Upper lobe of left lung (tissue), 4 donors: ENCODE measurements at regions not wholly inside any gene's neighbourhood (a gene's known extent, or its start where the extent isn't known, plus 50 kb on each side); places are given as distances from the start of the nearest gene placed in this dataset.

Experiments used
- CTCF ChIP-seq, 6 experiments: fragments of 450-650 bp in 4 of 6; fragments of 200-600 bp in 2 of 6; sonication (generic) in 2 of 6; IDR thresholded peaks; one replicate each; pipeline ENCODE4 v1.5.1; 2016 to 2019; ENCODE audit warnings: antibody characterized with exemption in 6 of 6
- EP300 ChIP-seq, 4 donors: sonication (generic); formaldehyde crosslinking; IDR thresholded peaks; one replicate each; pipeline ENCODE4 v1.5.1; 2017; ENCODE audit warnings: antibody characterized with exemption in 4 of 4, control low read depth in 2 of 4
- POLR2A ChIP-seq, 4 donors: fragments of 450-650 bp; IDR thresholded peaks; one replicate each; pipeline ENCODE4 v1.5.1; 2016 to 2017; ENCODE audit warnings: antibody characterized with exemption in 4 of 4, mild to moderate bottlenecking in 2 of 4
- POLR2AphosphoS5 ChIP-seq, 2 donors: sonication (generic); formaldehyde crosslinking; IDR thresholded peaks; one replicate each; pipeline ENCODE4 v1.5.1; 2017; ENCODE audit warnings: antibody characterized with exemption in 2 of 2

- TF ChIP-seq CTCF (IDR thresholded peaks at IDR 0.05) (no peak), POLR2A (IDR thresholded peaks at IDR 0.05) (no peak), EP300 (IDR thresholded peaks at IDR 0.05) (no peak), POLR2AphosphoS5 (IDR thresholded peaks at IDR 0.05) (no peak)
Observed at GRCh38 chr5:163963881-163964280, 458.5 kb downstream of the MAT2B start.
